Activated CD4-positive, alpha-beta memory T cell treated with anti-CD3 and anti-CD28 coated beads, Interleukin-2, amount 10 ng/mL, durations not matched to agents 7 days and 5 days (primary cell): ENCODE measurements at regions not wholly inside any gene's neighbourhood (a gene's known extent, or its start where the extent isn't known, plus 50 kb on each side); places are given as distances from the start of the nearest gene placed in this dataset.
"Not testable (repeated sequence)": the region's sequence is repeated elsewhere in the genome, so short reads cannot be mapped to it uniquely, and the experiment has no call there.

Experiments used
- CTCF ChIA-PET: fragments of 350-600 bp; sonication (Branson Sonifier 250); formaldehyde crosslinking; loops from one replicate; lab custom pipeline; 2021; ENCODE audit warnings: antibody characterized with exemption, inconsistent platforms; lab: Charles Lee
- POLR2A ChIA-PET: fragments of 350-600 bp; sonication (Branson Sonifier 250); formaldehyde crosslinking; loops from one replicate; lab custom pipeline; 2021; ENCODE audit warnings: antibody characterized with exemption; lab: Charles Lee
- DNase-seq: peaks from one replicate; pipeline ENCODE4 v3.0.0-alpha.2; 2020
- H3K27ac Mint-ChIP-seq: one replicate; pipeline ENCODE4 v1.8.0; 2021; ENCODE audit warnings: mild to moderate bottlenecking, mixed read lengths
- H3K27me3 Mint-ChIP-seq: one replicate; pipeline ENCODE4 v1.8.0; 2021; ENCODE audit warnings: mixed read lengths
- H3K36me3 Mint-ChIP-seq: one replicate; pipeline ENCODE4 v1.8.0; 2021; ENCODE audit warnings: low read depth, mixed read lengths
- H3K4me1 Mint-ChIP-seq: one replicate; pipeline ENCODE4 v1.8.0; 2021; ENCODE audit warnings: mixed read lengths
- H3K4me3 Mint-ChIP-seq: one replicate; pipeline ENCODE4 v1.8.0; 2021; ENCODE audit warnings: mild to moderate bottlenecking, mixed read lengths
- H3K9me3 Mint-ChIP-seq: one replicate; pipeline ENCODE4 v1.8.0; 2021; ENCODE audit warnings: mixed read lengths

DNA sequence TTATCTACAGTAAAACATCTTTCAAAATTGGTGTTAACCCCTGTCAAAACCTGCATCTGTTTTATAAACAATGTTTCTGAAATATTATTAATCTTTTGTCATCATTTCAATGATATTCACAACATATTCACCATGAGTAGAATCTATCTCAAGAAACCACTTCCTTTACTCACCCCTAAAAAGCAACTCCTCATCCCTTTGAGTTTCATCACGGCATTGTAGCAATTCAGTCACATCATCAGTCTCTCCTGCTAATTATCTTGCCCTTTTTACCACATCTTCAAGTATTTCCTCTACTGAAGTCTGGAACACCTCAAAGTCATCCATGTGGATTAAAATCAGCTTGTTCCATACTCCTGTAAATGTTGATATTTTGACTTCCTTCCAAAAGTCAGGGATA, 415.3 kb upstream of the TECRL start:
- no peak overlapping the region for H3K27ac Mint-ChIP-seq
- H3K4me1 Mint-ChIP-seq: no peaks in the 10 kb centered on the region
- CTCF ChIA-PET: no interaction called here
- DNase-seq: no peak
- POLR2A ChIA-PET: no interaction called here
- no peak overlapping the region for H3K4me3 Mint-ChIP-seq
- H3K9me3 Mint-ChIP-seq: peaks cover 3% of the 10 kb centered on the region
- H3K27me3 Mint-ChIP-seq: no peaks in the 10 kb centered on the region
- no peaks in the 10 kb centered on the region for H3K36me3 Mint-ChIP-seq

DNA sequence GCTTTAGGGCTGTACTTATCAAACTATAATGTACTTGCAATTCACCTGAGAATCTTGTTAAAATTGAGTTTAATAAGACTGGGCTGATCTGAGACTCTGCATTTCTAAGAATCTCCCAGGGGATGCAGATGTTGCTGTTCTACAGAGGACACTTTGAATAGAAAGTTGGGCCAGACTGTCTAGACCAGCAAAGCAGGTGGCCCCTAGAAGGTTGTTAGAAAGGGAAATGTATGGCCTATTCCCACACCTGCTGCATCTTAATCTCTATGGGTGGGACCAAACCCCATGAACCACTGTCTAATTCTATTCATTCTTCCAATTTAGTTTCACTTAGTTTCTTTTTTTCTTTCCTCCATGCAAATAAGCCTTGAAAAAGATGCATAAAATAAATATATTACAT, 413.2 kb upstream of the TECRL start:
- DNase-seq: no peak
- Mint-ChIP-seq H3K4me3 (no peak overlapping the region), H3K9me3 (peaks cover 3% of the 10 kb centered on the region), H3K27ac (no peak overlapping the region), H3K4me1 (no peaks in the 10 kb centered on the region), H3K27me3 (no peaks in the 10 kb centered on the region), H3K36me3 (no peaks in the 10 kb centered on the region)
- ChIA-PET POLR2A (no interaction called here), CTCF (no interaction called here)

DNA sequence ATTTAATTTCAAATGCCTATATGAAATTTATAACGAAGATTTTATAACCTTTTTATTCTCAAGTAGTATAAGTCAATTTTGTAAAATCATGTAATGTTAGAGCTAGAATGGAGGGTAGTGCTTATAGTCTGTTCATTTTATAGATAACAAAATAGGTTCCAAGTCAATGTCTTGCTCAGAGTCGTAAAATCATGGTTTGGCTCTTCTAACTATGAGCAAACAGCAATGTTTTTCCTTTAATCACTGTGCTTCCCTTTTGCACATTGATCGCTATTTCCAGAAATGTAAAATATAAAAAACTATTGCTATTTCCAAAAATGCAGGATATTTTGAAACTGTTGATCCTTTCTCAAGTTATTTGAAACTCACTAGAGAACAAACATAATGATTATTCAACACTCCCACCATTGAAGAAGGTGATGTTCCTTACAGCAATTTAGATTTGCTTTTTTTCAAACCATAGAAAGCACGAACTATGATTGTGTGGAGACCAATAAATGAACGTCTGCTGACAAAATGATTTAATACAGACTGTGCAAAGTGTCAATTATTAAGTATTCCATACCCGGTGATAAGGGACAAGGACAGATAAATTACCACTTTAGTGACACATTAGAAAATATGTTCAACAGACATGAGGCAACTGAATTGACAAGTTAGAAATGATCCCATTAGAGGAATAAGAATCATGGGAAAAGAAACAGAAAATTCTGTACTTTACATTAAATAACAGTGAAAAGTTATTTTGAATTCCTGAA, 412.1 kb upstream of the TECRL start:
- H3K4me3 Mint-ChIP-seq: no peak overlapping the region
- no peak for DNase-seq
- H3K36me3 Mint-ChIP-seq: no peaks in the 10 kb centered on the region
- no peaks in the 10 kb centered on the region for H3K4me1 Mint-ChIP-seq
- no peaks in the 10 kb centered on the region for H3K27me3 Mint-ChIP-seq
- ChIA-PET CTCF (no interaction called here), POLR2A (no interaction called here)
- peaks cover 3% of the 10 kb centered on the region for H3K9me3 Mint-ChIP-seq
- H3K27ac Mint-ChIP-seq: no peak overlapping the region

DNA sequence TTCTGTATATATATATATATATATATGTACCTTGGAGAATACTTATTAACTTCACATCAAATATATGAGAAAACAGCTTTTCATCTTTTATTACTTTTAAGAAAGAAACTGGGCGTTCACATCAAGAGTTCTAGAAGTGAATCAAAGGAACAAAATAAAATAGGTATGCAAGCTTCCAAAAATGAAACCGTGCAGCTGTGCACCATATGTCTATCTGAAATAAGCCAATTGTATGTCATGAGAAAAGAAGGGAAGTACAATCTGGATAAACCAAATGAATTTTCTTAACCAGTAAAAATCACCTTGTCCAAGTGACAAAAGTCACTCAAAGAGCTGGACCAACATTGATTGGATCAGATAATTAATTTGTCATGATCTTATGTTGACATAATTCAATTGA, 405.4 kb upstream of the TECRL start:
- ChIA-PET CTCF (no interaction called here), POLR2A (no interaction called here)
- no peak overlapping the region for H3K27ac Mint-ChIP-seq
- H3K27me3 Mint-ChIP-seq: no peaks in the 10 kb centered on the region
- no peak for DNase-seq
- H3K4me3 Mint-ChIP-seq: no peak overlapping the region
- no peaks in the 10 kb centered on the region for H3K9me3 Mint-ChIP-seq
- H3K36me3 Mint-ChIP-seq: no peaks in the 10 kb centered on the region
- H3K4me1 Mint-ChIP-seq: no peaks in the 10 kb centered on the region

DNA sequence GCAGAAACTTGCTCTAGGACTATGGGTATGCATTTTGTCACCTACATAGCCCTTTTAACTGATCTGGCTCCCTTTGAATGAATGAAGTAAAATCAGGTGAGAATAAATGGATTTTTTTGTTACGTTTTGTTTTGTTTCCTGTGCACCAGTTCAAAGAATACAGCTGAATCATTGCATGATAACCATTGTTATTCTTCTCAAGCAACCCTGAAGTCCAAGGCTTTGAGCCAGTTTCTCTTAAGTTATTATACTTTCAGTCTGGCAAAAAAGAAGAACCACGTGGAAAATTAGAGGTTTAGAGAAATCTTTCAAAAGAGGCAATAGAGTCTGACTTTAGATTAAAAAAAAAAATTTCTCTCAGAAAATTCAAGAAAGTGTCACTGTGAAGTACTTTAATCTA, 398.6 kb upstream of the TECRL start:
- Mint-ChIP-seq H3K36me3 (no peaks in the 10 kb centered on the region), H3K27ac (no peak overlapping the region), H3K9me3 (peaks cover 8% of the 10 kb centered on the region), H3K4me3 (no peak overlapping the region), H3K4me1 (no peaks in the 10 kb centered on the region), H3K27me3 (no peaks in the 10 kb centered on the region)
- ChIA-PET POLR2A (no interaction called here), CTCF (no interaction called here)
- no peak for DNase-seq

DNA sequence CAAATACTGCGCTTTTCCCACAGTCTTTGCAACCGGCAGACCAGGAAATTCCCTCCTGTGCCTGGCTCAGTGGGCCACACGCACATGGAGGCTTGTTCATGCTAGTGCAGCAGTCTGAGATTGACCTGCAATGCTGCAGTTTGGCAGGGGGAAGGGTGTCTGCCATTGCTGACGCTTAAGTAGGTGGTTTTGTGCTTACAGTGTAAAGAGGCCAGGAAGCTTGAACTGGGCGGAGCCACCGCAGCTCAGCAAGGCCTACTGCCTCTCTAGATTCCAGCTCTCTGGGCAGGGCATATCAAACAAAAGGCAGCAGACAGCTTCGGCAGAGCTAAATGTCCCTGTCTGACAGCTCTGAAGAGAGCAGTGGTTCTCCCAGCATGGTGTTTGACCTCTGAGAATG, 390.5 kb upstream of the TECRL start:
- no peak overlapping the region for H3K4me3 Mint-ChIP-seq
- H3K27me3 Mint-ChIP-seq: no peaks in the 10 kb centered on the region
- no peaks in the 10 kb centered on the region for H3K4me1 Mint-ChIP-seq
- no peak overlapping the region for H3K27ac Mint-ChIP-seq
- no peaks in the 10 kb centered on the region for H3K36me3 Mint-ChIP-seq
- ChIA-PET CTCF (no interaction called here), POLR2A (no interaction called here)
- peaks cover 10% of the 10 kb centered on the region for H3K9me3 Mint-ChIP-seq
- no peak for DNase-seq

DNA sequence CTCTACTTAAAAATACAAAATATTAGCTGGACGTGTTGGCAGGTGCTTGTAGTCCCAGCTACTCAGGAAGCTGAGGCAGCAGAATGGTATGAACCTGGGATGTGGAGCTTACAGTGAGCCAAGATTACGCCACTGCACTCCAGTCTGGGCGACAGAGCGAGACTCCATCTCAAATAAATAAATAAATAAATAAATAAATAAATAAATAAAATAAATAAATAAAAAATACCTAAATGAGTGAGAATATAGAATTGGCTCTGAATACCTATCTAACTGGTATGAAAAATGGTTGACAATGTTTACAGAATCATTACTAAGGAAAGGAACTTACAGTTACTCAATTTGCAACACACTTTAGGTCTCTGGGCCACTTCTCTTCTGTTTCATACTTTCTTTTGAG, 389.6 kb upstream of the TECRL start:
- H3K4me1 Mint-ChIP-seq, DNase-seq, H3K4me3 Mint-ChIP-seq, POLR2A ChIA-PET, H3K36me3 Mint-ChIP-seq, H3K27me3 Mint-ChIP-seq, H3K27ac Mint-ChIP-seq, CTCF ChIA-PET, H3K9me3 Mint-ChIP-seq: not testable (repeated sequence)

DNA sequence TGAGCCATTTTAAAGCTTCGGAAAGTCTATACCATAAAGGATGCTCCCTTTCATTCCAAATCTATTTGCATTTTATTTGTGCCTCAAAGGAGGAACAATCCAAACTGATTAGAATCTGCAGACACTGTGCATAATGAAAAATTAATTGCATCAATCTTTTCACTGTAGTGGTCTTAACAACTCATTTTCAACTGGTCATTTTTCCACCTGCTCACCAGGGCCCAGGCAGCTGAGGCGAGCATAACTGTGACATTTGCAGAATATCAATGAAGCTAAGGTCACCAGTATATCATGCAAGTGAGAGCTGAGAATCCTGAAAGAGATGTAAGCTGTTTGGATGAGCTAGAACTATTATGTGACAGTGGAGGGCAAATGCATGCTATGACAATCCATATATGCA, 387.3 kb upstream of the TECRL start:
- ChIA-PET CTCF (no interaction called here), POLR2A (no interaction called here)
- no peaks in the 10 kb centered on the region for H3K9me3 Mint-ChIP-seq
- no peak overlapping the region for H3K27ac Mint-ChIP-seq
- no peaks in the 10 kb centered on the region for H3K4me1 Mint-ChIP-seq
- H3K36me3 Mint-ChIP-seq: no peaks in the 10 kb centered on the region
- DNase-seq: no peak
- no peaks in the 10 kb centered on the region for H3K27me3 Mint-ChIP-seq
- H3K4me3 Mint-ChIP-seq: no peak overlapping the region

DNA sequence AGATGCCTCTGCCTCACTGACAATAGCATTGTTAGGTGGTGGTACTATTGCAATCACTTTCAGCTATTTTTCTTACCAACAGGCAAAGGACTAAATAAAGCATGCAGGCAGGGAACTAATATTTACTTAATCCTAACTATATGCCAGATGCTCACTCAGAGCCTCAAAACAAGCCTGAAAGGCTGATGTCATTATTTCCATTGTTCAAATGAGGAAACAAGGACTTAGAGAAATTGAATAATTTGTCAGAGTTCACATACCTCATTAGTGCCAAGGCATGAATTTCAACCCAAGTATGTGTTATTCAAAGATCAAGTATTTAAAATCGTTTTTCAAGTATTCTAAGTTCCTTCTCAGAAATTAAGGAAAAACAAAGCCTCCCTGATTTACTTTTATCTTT, 374.9 kb upstream of the TECRL start:
- Mint-ChIP-seq H3K4me1 (no peaks in the 10 kb centered on the region), H3K27me3 (no peaks in the 10 kb centered on the region), H3K9me3 (no peaks in the 10 kb centered on the region), H3K27ac (no peak overlapping the region), H3K36me3 (no peaks in the 10 kb centered on the region), H3K4me3 (no peak overlapping the region)
- CTCF ChIA-PET: no interaction called here
- DNase-seq: no peak
- POLR2A ChIA-PET: no interaction called here

DNA sequence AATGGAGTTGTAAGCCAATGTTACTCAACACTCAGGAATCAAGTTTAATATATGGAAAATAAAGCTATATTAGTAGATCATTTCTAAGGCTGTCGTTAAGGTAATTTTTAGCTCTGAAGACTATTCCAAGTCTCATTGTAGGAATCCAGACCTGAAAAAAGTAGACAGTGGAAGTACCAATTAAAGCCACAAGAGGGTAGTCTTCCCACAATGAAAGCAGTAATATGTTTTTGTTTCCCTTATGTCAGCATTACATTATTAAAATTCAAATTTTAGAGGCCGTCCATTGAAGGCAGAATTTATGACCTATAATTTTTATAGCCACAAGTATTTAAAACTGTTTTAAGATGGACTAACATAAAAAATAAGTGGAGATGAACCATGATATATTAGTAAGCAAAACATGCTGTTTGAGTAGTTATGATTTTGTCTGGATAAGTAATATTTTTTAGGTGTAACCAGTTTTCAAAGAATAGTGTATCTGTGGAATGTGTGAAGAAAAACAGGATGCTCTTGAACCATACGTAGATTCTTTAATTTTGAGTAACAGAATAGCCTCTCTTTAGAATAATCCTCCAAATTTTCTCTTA, 372.6 kb upstream of the TECRL start:
- ChIA-PET POLR2A (no interaction called here), CTCF (no interaction called here)
- H3K36me3 Mint-ChIP-seq: no peaks in the 10 kb centered on the region
- no peak overlapping the region for H3K4me3 Mint-ChIP-seq
- no peaks in the 10 kb centered on the region for H3K27me3 Mint-ChIP-seq
- DNase-seq: no peak
- H3K4me1 Mint-ChIP-seq: no peaks in the 10 kb centered on the region
- H3K27ac Mint-ChIP-seq: no peak overlapping the region
- no peaks in the 10 kb centered on the region for H3K9me3 Mint-ChIP-seq

DNA sequence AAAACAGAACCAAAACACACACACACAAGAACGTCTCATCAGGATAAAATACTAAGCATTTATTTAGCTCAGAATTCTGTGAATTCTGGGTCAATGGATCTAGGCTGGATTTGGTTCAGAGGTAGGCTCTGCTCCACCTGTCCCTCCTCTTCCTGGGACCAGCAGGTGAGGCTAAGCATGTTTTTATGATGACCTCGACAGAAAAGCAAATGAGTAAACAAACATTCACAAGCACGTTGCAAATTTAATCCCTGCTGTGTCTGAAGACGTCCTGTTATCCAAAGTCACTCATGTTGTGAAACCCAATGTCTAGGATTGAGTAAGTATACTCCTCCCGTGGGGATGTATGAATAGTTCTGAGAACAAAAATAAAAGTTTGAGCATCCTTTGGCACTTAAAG, 371.4 kb upstream of the TECRL start:
- Mint-ChIP-seq H3K27me3 (no peaks in the 10 kb centered on the region), H3K4me1 (no peaks in the 10 kb centered on the region), H3K9me3 (no peaks in the 10 kb centered on the region), H3K4me3 (no peak overlapping the region), H3K27ac (no peak overlapping the region), H3K36me3 (no peaks in the 10 kb centered on the region)
- ChIA-PET POLR2A (no interaction called here), CTCF (no interaction called here)
- DNase-seq: no peak

DNA sequence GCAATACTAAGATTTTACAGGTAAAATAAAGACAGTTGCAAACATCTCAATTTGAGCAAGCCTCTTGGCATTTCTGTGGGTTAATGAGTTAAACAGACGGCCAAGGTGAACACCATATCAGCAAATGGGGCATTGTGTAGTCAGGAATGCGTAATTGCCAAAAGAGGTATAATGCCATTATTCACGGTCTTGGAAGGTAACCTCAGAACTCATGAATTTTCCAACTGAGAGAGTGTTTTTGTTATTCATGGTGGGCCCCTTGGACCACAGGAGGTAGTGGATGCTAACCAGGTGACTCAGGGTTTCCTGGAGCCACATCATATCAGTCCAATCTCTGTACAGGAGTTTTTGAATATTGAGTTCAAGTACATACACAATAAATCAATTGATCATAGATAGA, 368.0 kb upstream of the TECRL start:
- Mint-ChIP-seq H3K9me3 (no peaks in the 10 kb centered on the region), H3K27ac (no peak overlapping the region), H3K27me3 (no peaks in the 10 kb centered on the region), H3K4me1 (no peaks in the 10 kb centered on the region), H3K4me3 (no peak overlapping the region), H3K36me3 (no peaks in the 10 kb centered on the region)
- no peak for DNase-seq
- ChIA-PET POLR2A (no interaction called here), CTCF (no interaction called here)

DNA sequence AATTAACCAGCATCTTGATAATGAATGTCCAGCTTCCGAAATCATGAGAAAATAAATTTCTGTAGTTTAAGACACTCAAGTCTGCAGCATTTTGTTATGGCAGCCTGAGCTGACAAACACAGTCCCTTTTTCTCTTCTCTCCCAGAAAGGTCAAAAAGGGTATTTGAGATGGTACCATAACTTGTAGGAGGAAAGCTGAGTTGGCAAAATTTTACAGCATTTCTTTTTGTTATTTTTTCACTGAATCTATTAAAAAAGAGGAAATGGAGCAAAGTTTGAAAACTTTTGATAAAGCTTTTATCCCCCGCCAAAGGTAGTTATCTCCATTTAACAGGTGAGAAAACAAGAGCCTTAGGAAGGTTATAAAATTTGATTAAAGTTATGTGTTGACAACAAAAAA, 367.6 kb upstream of the TECRL start:
- ChIA-PET POLR2A (no interaction called here), CTCF (no interaction called here)
- no peak for DNase-seq
- H3K4me3 Mint-ChIP-seq: no peak overlapping the region
- no peak overlapping the region for H3K27ac Mint-ChIP-seq
- no peaks in the 10 kb centered on the region for H3K36me3 Mint-ChIP-seq
- H3K9me3 Mint-ChIP-seq: no peaks in the 10 kb centered on the region
- no peaks in the 10 kb centered on the region for H3K4me1 Mint-ChIP-seq
- no peaks in the 10 kb centered on the region for H3K27me3 Mint-ChIP-seq

DNA sequence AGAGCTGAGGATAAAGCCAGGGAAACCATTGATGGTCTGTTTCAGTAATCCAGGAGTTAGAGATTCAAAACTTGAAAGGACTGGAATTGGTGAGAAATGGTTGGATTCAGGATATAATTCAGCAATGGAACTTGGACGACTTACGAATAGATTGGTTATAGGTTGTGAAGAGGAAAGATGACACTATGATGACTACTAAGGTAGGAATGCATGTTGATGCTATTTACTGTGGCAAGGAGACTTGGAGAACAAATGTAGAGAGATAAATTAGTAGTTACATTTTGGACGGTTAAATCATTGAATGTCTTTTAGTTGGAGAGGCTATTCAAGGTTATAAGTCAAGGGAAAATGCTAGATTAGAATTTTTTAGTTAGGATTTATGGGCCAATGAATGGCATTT, 365.4 kb upstream of the TECRL start:
- H3K27me3 Mint-ChIP-seq: no peaks in the 10 kb centered on the region
- ChIA-PET POLR2A (no interaction called here), CTCF (no interaction called here)
- no peak overlapping the region for H3K4me3 Mint-ChIP-seq
- no peak for DNase-seq
- H3K36me3 Mint-ChIP-seq: no peaks in the 10 kb centered on the region
- no peaks in the 10 kb centered on the region for H3K4me1 Mint-ChIP-seq
- H3K27ac Mint-ChIP-seq: no peak overlapping the region
- no peaks in the 10 kb centered on the region for H3K9me3 Mint-ChIP-seq
